Smooth muscle cell (in vitro differentiated cells): ENCODE measurements at regions not wholly inside any gene's neighbourhood (a gene's known extent, or its start where the extent isn't known, plus 50 kb on each side); places are given as distances from the start of the nearest gene placed in this dataset.
"Not testable (repeated sequence)": the region's sequence is repeated elsewhere in the genome, so short reads cannot be mapped to it uniquely, and the experiment has no call there.

Experiments used
- DNase-seq: peaks from one replicate; lab custom pipeline; 2025; ENCODE audit not compliant: unreplicated experiment; lab: John Stamatoyannopoulos, UW
- H2AFZ ChIP-seq: fragments of 200-600 bp; sonication (generic); 2 replicates; pipeline ENCODE4 v1.6.0; 2016; ENCODE audit warnings: antibody characterized with exemption, low read depth, mild to moderate bottlenecking
- H3F3A ChIP-seq: fragments of 200-600 bp; sonication (generic); 2 replicates; pipeline ENCODE4 v1.6.0; 2017; ENCODE audit warnings: antibody characterized with exemption, low read depth
- H3K27ac ChIP-seq: fragments of 200-600 bp; sonication (generic); 2 replicates; pipeline ENCODE4 v1.5.1; 2016; ENCODE audit warnings: low read depth, mild to moderate bottlenecking
- H3K27me3 ChIP-seq: fragments of 200-600 bp; sonication (generic); 2 replicates; pipeline ENCODE4 v1.6.1; 2016; ENCODE audit warnings: low read depth, mild to moderate bottlenecking
- H3K36me3 ChIP-seq: fragments of 200-600 bp; sonication (generic); 2 replicates; pipeline ENCODE4 v1.5.1; 2016; ENCODE audit warnings: low read depth
- H3K4me1 ChIP-seq: fragments of 200-600 bp; sonication (generic); 2 replicates; pipeline ENCODE4 v1.5.1; 2016; ENCODE audit warnings: low read depth
- H3K4me2 ChIP-seq: fragments of 200-600 bp; sonication (generic); 2 replicates; pipeline ENCODE4 v1.6.0; 2016; ENCODE audit warnings: mild to moderate bottlenecking
- H3K4me3 ChIP-seq: fragments of 200-600 bp; sonication (generic); 2 replicates; pipeline ENCODE4 v1.5.1; 2016; ENCODE audit warnings: mild to moderate bottlenecking
- H3K79me2 ChIP-seq: fragments of 200-600 bp; sonication (generic); 2 replicates; pipeline ENCODE4 v1.6.0; 2016; ENCODE audit warnings: low read depth, mild to moderate bottlenecking
- H3K9ac ChIP-seq: fragments of 200-600 bp; sonication (generic); 2 replicates; pipeline ENCODE4 v1.6.0; 2016; ENCODE audit warnings: low read depth
- H3K9me3 ChIP-seq: fragments of 200-600 bp; sonication (generic); replicated peaks from 2 replicates; pipeline ENCODE4 v1.5.1; 2016; ENCODE audit warnings: low read depth
- H4K20me1 ChIP-seq: fragments of 200-600 bp; sonication (generic); 2 replicates; pipeline ENCODE4 v1.6.0; 2016; ENCODE audit warnings: low read depth
- WGBS: methylation state at CpG from one replicate; pipeline ENCODE4 v1.1.7; 2016; ENCODE audit warnings: low lambda C conversion rate; 5-methylcytosine and 5-hydroxymethylcytosine counted together
- TF ChIP-seq, protein P1 (sequence below): fragments of 200-600 bp; sonication (generic); IDR thresholded peaks from 2 replicates; pipeline ENCODE4 v1.5.1; 2017; ENCODE audit warnings: borderline replicate concordance, mild to moderate bottlenecking, antibody characterized with exemption; ENCODE audit not compliant: insufficient read depth, poor library complexity, severe bottlenecking

DNA sequence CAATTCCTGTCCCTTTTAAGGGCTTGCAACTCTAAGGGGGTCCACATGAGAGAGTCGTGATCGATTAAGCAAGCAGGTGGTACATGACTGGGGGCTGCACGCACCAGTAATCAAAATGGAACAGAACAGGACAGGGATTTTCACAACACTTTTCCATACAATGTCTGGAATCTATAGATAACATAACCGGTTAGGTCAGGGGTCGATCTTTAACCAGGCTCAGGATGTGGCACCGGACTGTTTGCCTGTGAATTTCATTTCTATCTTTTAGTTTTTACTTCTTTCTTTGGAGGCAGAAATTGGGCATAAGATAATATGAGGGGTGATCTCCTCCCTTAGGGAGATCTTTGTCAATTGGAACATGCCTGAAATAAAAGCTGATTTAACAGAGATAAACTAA, 370.1 kb downstream of the IPMK start:
- no peaks in the 10 kb centered on the region for H3K27me3 ChIP-seq
- no peak overlapping the region for H3K4me3 ChIP-seq
- DNase-seq = no peak
- TF ChIP-seq, protein P1, sequence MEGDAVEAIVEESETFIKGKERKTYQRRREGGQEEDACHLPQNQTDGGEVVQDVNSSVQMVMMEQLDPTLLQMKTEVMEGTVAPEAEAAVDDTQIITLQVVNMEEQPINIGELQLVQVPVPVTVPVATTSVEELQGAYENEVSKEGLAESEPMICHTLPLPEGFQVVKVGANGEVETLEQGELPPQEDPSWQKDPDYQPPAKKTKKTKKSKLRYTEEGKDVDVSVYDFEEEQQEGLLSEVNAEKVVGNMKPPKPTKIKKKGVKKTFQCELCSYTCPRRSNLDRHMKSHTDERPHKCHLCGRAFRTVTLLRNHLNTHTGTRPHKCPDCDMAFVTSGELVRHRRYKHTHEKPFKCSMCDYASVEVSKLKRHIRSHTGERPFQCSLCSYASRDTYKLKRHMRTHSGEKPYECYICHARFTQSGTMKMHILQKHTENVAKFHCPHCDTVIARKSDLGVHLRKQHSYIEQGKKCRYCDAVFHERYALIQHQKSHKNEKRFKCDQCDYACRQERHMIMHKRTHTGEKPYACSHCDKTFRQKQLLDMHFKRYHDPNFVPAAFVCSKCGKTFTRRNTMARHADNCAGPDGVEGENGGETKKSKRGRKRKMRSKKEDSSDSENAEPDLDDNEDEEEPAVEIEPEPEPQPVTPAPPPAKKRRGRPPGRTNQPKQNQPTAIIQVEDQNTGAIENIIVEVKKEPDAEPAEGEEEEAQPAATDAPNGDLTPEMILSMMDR = no peak
- WGBS = 95% methylated on average over 6 of the region's 6 CpGs
- H3K36me3 ChIP-seq = no peaks in the 10 kb centered on the region
- H2AFZ ChIP-seq = no peak overlapping the region
- H3K9ac ChIP-seq = no peak overlapping the region
- no peaks in the 10 kb centered on the region for H3K79me2 ChIP-seq
- no peaks in the 10 kb centered on the region for H3F3A ChIP-seq
- no peaks in the 10 kb centered on the region for H3K9me3 ChIP-seq
- no peak overlapping the region for H3K27ac ChIP-seq
- no peaks in the 10 kb centered on the region for H4K20me1 ChIP-seq
- H3K4me1 ChIP-seq = no peaks in the 10 kb centered on the region
- no peak overlapping the region for H3K4me2 ChIP-seq

DNA sequence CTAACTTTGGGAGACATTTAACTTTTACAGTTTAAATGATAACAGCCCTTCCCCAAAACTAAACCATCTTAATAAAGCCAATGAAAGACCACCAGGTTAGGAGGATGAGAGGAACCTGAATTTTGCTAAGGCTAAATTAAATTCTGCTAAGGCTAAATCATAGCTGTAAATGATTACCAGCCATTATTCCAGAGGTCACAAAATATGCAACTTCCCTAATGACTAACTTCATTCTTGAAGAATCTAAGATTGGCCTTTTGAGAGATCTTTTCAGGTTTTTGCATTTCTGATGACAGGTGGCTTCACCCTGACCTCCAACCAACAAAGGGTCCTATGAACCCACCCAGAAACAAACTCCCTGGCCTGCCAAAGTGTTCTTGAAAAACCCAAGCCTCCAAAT, 373.3 kb downstream of the IPMK start:
- Histone ChIP-seq H3K4me3 (no peak overlapping the region), H3K27ac (no peak overlapping the region), H3K36me3 (no peaks in the 10 kb centered on the region), H3K4me1 (no peaks in the 10 kb centered on the region), H4K20me1 (no peaks in the 10 kb centered on the region), H2AFZ (no peak overlapping the region), H3K9me3 (no peaks in the 10 kb centered on the region), H3K4me2 (no peak overlapping the region), H3K27me3 (no peaks in the 10 kb centered on the region), H3K79me2 (no peaks in the 10 kb centered on the region), H3K9ac (no peak overlapping the region), H3F3A (no peaks in the 10 kb centered on the region)
- TF ChIP-seq, protein P1 = no peak
- no peak for DNase-seq

DNA sequence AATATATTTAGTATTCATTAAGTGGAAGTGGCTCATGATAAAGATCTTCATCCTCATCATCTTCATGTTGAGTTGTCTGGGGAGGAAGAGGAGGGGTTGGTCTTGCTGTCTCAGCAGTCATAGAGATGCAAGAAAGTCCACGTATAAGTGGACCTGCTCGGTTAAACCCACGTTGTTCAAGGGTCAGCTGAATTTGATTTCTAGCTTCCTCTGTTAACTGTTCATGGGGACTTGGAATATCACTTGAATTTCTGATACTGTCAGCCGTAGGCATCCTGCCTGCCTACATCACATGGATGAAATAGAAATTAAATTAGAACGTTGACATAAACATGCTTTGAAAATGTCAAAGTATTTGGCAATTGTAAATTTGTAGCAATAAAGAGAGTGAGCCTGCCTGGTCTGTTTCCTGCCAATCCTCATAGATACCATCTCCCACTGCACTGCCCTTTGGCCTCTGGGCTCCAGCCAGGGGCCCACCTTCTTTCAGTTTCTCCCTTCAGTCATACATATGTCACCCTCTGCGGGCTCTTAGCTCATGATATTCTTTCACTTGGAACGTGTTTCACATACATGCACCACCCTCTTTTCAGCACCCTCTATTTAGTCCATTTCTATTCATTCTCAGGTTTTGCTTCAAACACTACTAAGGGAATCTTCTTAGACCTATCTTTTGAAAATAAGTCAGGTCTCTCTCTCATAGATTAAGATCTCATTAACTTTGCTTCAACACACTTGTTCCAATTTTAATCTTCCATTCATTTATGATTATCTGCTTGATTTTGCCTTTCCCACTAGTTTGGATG, 376.3 kb downstream of the IPMK start:
- 87% methylated on average over 7 of the region's 7 CpGs for WGBS
- Histone ChIP-seq H3K27me3 (no peaks in the 10 kb centered on the region), H3K4me2 (no peak overlapping the region), H3K27ac (no peak overlapping the region), H3K79me2 (no peaks in the 10 kb centered on the region), H2AFZ (no peak overlapping the region), H4K20me1 (no peaks in the 10 kb centered on the region), H3F3A (no peaks in the 10 kb centered on the region), H3K9me3 (no peaks in the 10 kb centered on the region), H3K4me1 (no peaks in the 10 kb centered on the region), H3K36me3 (no peaks in the 10 kb centered on the region), H3K4me3 (no peak overlapping the region), H3K9ac (no peak overlapping the region)
- TF ChIP-seq, protein P1 = no peak
- no peak for DNase-seq

DNA sequence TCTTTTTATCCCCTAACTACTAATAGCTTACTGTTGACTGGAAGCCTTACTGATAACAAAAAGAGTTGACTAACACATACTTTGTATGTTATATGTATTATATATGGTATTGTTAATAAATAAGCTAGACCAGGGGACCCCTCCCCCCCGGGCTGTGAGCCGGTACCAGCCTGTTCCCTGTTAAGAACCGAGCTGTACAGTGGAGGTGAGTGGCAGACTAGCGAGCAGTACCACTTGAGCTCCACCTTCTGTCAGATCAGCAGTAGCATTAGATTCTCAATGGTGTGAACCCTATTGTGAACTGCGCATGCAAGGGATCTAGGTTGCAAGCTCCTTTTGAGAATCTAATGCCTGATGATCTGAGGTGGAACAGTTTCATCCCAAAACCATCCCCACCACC, 377.0 kb downstream of the IPMK start:
- Histone ChIP-seq H3K4me2 (no peak overlapping the region), H3K36me3 (no peaks in the 10 kb centered on the region), H2AFZ (no peak overlapping the region), H4K20me1 (no peaks in the 10 kb centered on the region), H3K27ac (no peak overlapping the region), H3K4me1 (no peaks in the 10 kb centered on the region), H3K27me3 (no peaks in the 10 kb centered on the region), H3K9ac (no peak overlapping the region), H3K4me3 (no peak overlapping the region), H3F3A (no peaks in the 10 kb centered on the region), H3K79me2 (no peaks in the 10 kb centered on the region), H3K9me3 (no peaks in the 10 kb centered on the region)
- WGBS = 92% methylated on average over 5 of the region's 5 CpGs
- TF ChIP-seq, protein P1 = no peak
- DNase-seq = no peak

DNA sequence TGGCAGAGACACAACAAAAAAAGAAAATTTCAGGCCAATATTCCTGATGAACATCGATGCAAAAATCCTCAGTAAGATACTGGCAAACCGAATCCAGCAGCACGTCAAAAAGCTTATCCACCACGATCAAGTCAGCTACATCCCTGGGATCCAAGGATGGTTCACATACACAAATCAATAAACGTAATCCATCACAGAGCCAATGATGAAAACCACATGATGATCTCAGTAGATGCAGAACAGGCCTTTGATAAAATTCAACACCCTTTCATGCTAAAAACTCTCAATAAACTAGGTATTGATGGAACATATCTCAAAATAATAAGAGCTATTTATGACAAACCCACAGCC, 382.1 kb downstream of the IPMK start:
- DNase-seq, H4K20me1 ChIP-seq: not testable (repeated sequence)
- 87% methylated on average over 5 of the region's 5 CpGs for WGBS

More for the DNA sequence above, 382.1 kb downstream of the IPMK start:
- not testable (repeated sequence) for H3K27me3 ChIP-seq, H2AFZ ChIP-seq, H3K9me3 ChIP-seq, H3K27ac ChIP-seq, H3K9ac ChIP-seq, H3K79me2 ChIP-seq, H3F3A ChIP-seq, H3K36me3 ChIP-seq, H3K4me3 ChIP-seq, H3K4me2 ChIP-seq, H3K4me1 ChIP-seq
